NT2/D1 (cell line): ENCODE measurements at regions not wholly inside any gene's neighbourhood (a gene's known extent, or its start where the extent isn't known, plus 50 kb on each side); places are given as distances from the start of the nearest gene placed in this dataset.

ENCODE experiments used
- DNase-seq: peaks from one replicate; pipeline ENCODE4 v3.0.0-alpha.2; 2011; ENCODE audit warnings: low read depth, low spot score
- H3K27me3 ChIP-seq: 2 replicates; pipeline ENCODE4 v1.6.0; 2011; ENCODE audit warnings: mild to moderate bottlenecking; ENCODE audit not compliant: insufficient read length, insufficient read depth
- H3K36me3 ChIP-seq: 2 replicates; pipeline ENCODE4 v1.6.1; 2011; ENCODE audit warnings: mild to moderate bottlenecking, low read length, mixed read lengths; ENCODE audit not compliant: insufficient read depth, insufficient read length
- H3K4me1 ChIP-seq: 2 replicates; pipeline ENCODE4 v1.5.1; 2011; ENCODE audit not compliant: insufficient read depth, insufficient read length
- H3K4me3 ChIP-seq: 2 replicates; pipeline ENCODE4 v1.5.1; 2011; ENCODE audit warnings: low read depth; ENCODE audit not compliant: insufficient read length
- H3K9ac ChIP-seq: 2 replicates; pipeline ENCODE4 v1.6.0; 2011; ENCODE audit warnings: low read depth; ENCODE audit not compliant: insufficient read length
- H3K9me3 ChIP-seq: 2 replicates; pipeline ENCODE4 v1.5.1; 2011; ENCODE audit warnings: mild to moderate bottlenecking, low read length; ENCODE audit not compliant: insufficient read depth
- SUZ12 ChIP-seq: IDR thresholded peaks from 2 replicates; pipeline ENCODE4 v1.6.1; 2011; ENCODE audit not compliant: insufficient read length, insufficient read depth; ENCODE audit errors: extremely low read depth
- YY1 ChIP-seq: IDR thresholded peaks from 2 replicates; pipeline ENCODE4 v1.6.1; 2011; ENCODE audit not compliant: insufficient read length, insufficient read depth
- ZNF274 ChIP-seq: IDR thresholded peaks from 2 replicates; pipeline ENCODE4 v1.6.1; 2011; ENCODE audit warnings: mild to moderate bottlenecking, low read depth, low read length

DNA sequence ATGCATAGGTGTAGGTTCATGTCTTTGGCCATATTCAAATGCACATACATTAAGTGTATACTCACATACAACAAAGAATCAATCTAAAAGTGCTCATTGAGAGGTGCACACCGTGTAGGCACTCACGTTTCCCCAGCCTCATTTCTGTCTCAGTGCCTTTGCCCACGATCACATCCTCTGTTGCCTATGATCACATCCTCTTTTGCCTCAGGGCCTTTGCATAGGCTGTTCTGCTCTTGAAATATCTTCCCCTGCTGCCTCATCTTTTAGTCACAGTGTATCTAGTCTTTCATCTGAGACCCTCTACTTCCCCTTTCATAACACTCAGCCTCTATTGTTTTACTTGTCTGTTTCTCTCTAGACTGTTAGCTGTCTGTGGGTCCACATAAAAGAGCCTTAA lies 69.3 kb downstream of the FOXD2 start:
- no peak for DNase-seq
- TF ChIP-seq ZNF274: no peak
- no peak for TF ChIP-seq YY1
- no peak for TF ChIP-seq SUZ12
- H3K9ac ChIP-seq: no peak overlapping the region
- peaks cover 47% of the 10 kb centered on the region for H3K27me3 ChIP-seq
- peaks cover 3% of the 10 kb centered on the region for H3K4me1 ChIP-seq
- no peak overlapping the region for H3K4me3 ChIP-seq
- H3K9me3 ChIP-seq: no peaks in the 10 kb centered on the region
- H3K36me3 ChIP-seq: no peaks in the 10 kb centered on the region

GRCh38 chr1:47507881-47508701 lies 70.2 kb downstream of the FOXD2 start:
- H3K4me3 ChIP-seq: peak overlapping the region; percentile 53
- H3K36me3 ChIP-seq: no peaks in the 10 kb centered on the region
- no peak for DNase-seq
- H3K4me1 ChIP-seq: peaks cover 3% of the 10 kb centered on the region
- peaks cover 51% of the 10 kb centered on the region for H3K27me3 ChIP-seq
- H3K9ac ChIP-seq: peak overlapping the region; percentile 62
- H3K9me3 ChIP-seq: 0 out of 2 replicates have a peak, but pooled peaks cover 1% of the 10 kb centered on the region
- TF ChIP-seq YY1: no peak
- no peak for TF ChIP-seq ZNF274
- no peak for TF ChIP-seq SUZ12

GRCh38 chr1:47508702-47509431 lies 71.0 kb downstream of the FOXD2 start:
- Histone ChIP-seq H3K27me3 (peaks cover 53% of the 10 kb centered on the region), H3K4me1 (peaks cover 3% of the 10 kb centered on the region), H3K4me3 (peak overlapping the region; percentile 53), H3K9me3 (peaks cover 9% of the 10 kb centered on the region), H3K36me3 (no peaks in the 10 kb centered on the region), H3K9ac (peak overlapping the region; percentile 62)
- TF ChIP-seq YY1 (no peak), ZNF274 (no peak), SUZ12 (no peak)
- no peak for DNase-seq

GRCh38 chr1:47510282-47510811 lies 72.5 kb downstream of the FOXD2 start:
- TF ChIP-seq ZNF274 (no peak), SUZ12 (no peak), YY1 (no peak)
- no peaks in the 10 kb centered on the region for H3K36me3 ChIP-seq
- no peak for DNase-seq
- H3K9me3 ChIP-seq: peaks cover 19% of the 10 kb centered on the region
- peaks cover 53% of the 10 kb centered on the region for H3K27me3 ChIP-seq
- no peak overlapping the region for H3K9ac ChIP-seq
- H3K4me1 ChIP-seq: peaks cover 3% of the 10 kb centered on the region
- H3K4me3 ChIP-seq: no peak overlapping the region

- Histone ChIP-seq H3K36me3 (no peaks in the 10 kb centered on the region), H3K27me3 (peaks cover 39% of the 10 kb centered on the region), H3K4me1 (peaks cover 3% of the 10 kb centered on the region), H3K9me3 (peaks cover 19% of the 10 kb centered on the region), H3K4me3 (no peak overlapping the region), H3K9ac (no peak overlapping the region)
- no peak for DNase-seq
- TF ChIP-seq ZNF274 (no peak), SUZ12 (no peak), YY1 (no peak)
These were observed 74.0 kb downstream of the FOXD2 start for GRCh38 chr1:47511825-47512224.

DNA sequence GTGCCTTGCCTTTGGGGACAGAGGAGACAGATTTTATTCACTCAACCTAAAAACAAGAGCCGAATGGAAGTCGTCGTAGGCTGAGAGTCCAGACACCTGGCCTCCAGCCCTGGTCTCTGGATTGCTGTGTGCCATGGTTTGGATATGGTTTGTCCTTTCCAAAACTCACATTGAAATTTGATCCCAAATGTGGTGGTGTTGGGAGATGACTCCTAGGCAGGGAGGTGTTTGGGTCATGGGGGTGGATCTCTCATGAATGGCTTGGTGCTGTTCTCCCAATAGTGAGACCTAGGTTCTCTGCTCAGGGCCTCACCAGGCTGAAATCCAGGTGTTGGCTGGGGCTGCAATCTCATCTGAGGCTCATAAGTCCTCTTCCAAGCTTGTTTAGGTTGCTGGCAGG lies 75.5 kb downstream of the FOXD2 start:
- Histone ChIP-seq H3K9ac (no peak overlapping the region), H3K4me3 (no peak overlapping the region), H3K4me1 (peaks cover 3% of the 10 kb centered on the region), H3K36me3 (no peaks in the 10 kb centered on the region), H3K27me3 (peaks cover 36% of the 10 kb centered on the region), H3K9me3 (peaks cover 19% of the 10 kb centered on the region)
- DNase-seq: no peak
- TF ChIP-seq SUZ12 (no peak), ZNF274 (no peak), YY1 (no peak)

GRCh38 chr1:47514229-47514628 lies 76.4 kb downstream of the FOXD2 start:
- H3K4me3 ChIP-seq: no peak overlapping the region

More at GRCh38 chr1:47514229-47514628, 76.4 kb downstream of the FOXD2 start:
- Histone ChIP-seq H3K4me1 (peaks cover 3% of the 10 kb centered on the region), H3K9me3 (peaks cover 19% of the 10 kb centered on the region), H3K27me3 (peaks cover 31% of the 10 kb centered on the region), H3K9ac (no peak overlapping the region), H3K36me3 (no peaks in the 10 kb centered on the region)
- TF ChIP-seq ZNF274 (no peak), YY1 (no peak), SUZ12 (no peak)
- DNase-seq: no peak
